ENCODE measurements at regions not wholly inside any gene's neighbourhood (a gene's known extent, or its start where the extent isn't known, plus 50 kb on each side); places are given as distances from the start of the nearest gene placed in this dataset.

DNA sequence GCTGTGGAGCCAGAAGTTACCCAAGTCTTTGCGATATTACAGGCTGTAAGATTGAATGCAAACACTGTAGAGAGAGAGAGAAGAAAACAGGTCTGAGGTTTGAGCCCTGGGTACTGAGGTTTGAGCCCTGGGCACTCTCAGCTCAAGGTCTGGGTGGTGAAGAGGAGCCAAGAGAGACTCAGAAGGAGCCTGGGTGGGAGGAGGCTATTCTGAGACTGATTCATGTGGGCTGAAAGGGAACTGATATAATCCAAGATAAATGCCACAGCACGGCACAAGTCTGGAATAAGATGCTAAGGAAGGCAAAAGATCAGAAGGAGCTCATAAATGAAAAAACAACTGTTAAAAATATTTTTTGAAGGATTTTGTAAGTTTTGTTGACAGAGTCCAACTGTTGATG is 407.6 kb upstream of the HS6ST1 start:
- no peak for DNase-seq (ENCODE audit: low spot score)

DNA sequence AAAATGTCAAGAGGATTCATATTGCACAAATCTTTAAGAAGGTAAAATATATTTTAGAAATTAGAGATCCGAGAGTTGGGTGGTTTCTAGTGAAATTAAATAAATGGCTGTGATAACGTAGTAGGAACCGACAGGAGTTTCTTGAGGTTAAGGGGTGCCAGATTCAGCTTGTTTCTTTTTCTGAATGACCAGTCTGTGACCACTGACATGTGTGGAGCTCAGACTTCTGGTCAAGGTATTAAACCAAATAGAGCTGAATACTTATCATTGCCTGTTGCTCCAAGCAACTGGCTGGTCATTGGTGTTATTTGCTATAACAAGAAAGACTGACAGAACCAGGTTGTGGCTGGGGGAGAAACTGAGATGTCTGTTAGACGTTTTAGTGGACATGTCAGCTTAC is 408.2 kb upstream of the HS6ST1 start:
- no peak for DNase-seq (ENCODE audit: low spot score)

DNA sequence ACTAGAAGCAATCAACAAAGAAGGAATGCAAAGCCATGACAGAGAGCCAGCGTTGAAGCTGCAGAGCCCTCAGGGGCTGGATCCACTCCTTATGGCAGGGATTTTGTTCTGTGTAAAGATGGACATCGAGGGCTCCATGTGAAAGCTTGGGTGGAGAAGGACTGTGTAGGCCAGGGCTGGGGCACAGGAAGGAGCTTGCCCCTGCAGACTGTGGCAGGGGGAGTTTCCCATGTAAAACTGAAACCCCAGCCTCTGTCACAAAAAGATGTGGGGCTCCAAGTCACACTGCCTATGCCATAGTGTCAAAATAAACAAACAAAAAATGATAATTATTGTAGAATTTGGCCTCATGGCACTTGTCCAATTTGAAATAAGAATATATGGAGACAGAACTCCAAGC is 408.7 kb upstream of the HS6ST1 start:
- no peak for DNase-seq (ENCODE audit: low spot score)

DNA sequence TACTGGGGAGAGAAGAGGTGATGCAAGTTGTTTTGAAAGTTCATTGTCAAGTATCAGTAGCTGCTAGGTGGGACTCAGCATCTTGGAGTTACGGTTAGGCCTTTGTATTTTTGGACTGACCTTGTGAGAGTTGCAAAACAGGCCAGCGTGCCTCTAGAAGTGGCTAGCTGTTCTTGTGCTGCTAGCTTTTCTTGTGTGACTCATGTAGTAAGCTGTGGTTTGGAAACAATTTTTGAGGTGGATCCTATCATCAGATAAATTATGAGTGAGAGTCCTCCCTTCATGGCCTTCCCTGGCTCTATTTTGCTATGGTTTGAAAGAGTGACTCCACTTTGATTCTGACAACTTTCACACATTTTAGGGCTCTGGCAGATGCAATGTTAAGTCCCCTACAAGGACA is 409.2 kb upstream of the HS6ST1 start:
- DNase-seq (ENCODE audit: low spot score): no peak

DNA sequence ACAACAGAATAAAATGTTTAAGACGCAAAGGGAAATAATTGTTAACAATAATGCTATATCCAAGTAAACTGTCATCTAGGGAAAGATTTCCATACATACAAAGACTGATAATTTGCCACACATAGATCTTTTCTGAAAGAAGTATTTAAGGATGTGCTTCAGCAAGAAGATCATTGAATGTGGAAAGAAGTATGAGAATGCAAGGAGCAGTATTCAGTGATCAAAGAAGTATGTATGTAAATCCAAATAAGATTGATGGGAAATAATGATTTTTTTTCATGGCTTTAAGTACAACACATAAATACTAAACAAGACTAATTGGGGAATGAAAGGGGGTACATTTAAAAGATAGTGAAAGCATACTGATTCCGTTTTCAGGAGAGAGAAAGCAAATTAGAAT is 410.4 kb upstream of the HS6ST1 start:
- no peak for DNase-seq (ENCODE audit: low spot score)

DNA sequence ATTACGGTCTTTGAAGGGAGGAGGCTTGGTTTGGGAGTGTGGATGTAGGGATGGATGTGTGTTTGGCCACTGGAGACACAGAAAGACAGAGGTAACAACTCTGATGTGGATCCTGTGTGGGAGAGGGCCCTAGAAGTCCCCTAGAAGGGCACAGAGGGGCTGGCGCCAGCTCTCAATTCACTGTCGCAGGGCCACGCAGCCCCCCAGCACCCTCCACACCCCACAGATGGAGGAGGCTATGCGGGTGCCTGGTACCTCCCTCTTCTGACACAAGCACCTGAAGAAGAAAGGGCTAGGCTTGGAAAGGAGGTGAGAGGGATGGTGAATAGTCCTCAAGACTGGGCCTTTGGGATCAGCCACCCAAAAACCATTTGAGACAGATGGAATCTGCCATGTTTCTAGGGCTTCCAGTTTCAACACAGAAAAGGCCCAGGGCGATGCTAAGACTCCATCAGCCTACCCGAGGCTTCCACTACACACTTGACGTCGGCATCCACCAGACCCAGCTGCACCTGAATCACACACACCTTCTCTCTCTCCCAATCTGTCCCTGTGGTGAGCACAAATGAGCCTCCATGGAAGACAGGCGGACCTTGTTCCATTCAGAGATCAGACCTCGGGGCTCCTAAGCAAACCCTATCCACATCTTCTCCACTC is 413.5 kb upstream of the HS6ST1 start:
- no peak for DNase-seq (ENCODE audit: low spot score)

DNA sequence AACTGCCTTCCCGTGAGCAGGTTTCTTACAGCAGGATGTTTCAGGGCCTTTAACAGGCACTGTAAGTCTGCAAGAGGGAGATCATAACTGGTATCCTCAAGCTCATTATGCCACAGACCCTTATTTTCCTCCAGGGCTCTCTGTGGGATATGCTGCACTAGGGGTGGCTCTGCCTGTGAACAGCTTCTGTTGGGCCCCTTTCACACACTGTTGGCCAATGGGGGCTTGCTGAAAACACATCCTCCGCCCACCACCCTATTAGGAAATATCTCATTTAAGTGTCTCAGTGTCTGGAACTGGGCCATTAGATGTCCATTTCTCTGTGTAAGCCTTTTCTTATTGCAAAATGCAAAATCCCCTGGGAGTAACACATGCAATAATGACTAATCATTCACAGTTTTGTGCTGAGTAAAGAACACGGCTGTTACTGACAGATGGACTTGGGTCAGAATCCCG is 414.3 kb upstream of the HS6ST1 start:
- no peak for DNase-seq (ENCODE audit: low spot score)

DNA sequence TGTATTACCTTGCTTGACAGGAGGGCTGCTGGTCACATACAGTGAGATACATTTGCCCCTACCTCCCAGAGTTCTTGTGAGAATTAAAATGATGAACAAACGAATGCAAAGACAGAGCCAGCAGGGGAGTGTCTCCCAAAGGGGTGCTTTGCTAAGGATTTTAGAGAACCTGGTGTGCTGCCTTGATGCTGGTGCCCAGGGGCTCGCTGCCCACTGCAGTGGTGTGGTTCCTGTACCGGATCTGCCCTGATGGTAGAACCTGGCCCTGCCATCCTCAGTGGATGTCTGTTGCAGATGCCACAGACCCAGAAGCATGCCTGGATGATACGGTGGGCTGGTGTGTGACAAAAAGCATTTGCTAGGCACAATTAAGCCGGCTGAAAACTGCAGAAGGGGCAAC is 414.8 kb upstream of the HS6ST1 start:
- DNase-seq (ENCODE audit: low spot score): no peak

DNA sequence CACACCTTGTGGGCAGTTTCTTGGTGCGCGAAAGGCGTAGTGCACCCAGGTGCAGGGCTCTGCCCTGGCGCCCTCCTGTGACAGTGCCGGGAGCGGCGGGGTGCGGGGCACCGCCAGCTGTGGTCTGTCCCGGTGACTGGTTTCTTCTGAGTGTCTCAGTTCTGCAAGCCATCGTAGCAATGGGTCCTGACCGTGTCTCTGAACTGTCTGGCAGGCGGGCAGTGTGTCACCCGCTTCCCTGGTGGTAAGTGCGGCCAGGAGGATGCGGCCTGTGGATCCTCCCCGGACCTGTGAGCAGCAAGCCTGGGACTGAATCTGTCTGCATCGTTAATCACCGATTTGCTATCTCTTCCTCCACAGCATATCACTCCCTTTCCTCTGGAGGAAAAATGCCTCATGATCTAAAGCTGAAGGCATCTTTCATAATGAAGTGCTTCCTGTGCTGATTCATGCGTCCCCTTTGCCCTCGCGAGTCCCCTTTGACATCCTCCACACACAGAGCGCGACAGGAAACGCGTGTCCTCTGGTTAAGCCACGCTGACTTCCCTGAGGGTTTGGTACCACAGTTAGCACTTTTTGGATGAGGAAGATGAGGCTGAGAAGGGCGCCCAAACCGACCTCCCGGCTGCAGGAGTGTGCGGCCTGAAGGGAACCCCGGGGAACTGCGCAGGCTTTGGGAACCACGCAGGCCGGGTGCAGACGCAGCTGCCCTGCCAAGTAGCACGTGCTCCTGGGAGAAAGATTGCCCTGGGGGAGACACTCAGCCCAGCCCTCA is 416.0 kb upstream of the HS6ST1 start:
- no peak for DNase-seq (ENCODE audit: low spot score)

DNA sequence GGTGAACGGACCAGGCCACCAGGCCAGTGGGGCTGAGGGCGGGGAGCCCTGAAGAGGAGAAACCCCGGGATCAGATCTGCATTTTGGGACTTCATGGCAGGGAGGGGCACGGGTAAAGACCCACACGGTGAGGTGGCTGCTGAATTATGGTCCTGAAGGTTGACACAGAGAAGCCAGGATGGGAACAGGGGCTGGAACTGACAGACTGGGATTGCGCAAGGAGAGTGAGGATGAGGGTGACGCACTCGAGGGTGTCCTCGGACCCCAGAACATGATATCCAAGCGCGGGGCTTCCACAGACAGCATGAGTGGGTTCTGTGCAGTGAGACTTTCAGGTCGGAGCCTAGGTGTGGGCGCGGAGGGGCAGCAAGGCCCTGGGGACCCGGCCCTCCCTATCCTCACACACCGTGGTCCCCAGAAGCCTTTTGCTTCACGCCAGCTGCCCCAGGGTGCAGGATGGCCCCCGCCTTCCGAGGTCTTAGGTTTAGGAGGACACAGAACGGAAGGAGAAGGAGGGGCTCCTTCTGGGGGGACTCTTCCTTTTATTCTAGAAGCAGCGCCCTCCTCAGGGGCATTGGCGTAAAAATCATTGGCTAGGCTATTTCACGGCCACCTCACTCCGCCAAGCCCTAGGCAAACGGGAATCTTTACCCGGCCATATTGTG is 416.8 kb upstream of the HS6ST1 start:
- no peak for DNase-seq (ENCODE audit: low spot score)

DNA sequence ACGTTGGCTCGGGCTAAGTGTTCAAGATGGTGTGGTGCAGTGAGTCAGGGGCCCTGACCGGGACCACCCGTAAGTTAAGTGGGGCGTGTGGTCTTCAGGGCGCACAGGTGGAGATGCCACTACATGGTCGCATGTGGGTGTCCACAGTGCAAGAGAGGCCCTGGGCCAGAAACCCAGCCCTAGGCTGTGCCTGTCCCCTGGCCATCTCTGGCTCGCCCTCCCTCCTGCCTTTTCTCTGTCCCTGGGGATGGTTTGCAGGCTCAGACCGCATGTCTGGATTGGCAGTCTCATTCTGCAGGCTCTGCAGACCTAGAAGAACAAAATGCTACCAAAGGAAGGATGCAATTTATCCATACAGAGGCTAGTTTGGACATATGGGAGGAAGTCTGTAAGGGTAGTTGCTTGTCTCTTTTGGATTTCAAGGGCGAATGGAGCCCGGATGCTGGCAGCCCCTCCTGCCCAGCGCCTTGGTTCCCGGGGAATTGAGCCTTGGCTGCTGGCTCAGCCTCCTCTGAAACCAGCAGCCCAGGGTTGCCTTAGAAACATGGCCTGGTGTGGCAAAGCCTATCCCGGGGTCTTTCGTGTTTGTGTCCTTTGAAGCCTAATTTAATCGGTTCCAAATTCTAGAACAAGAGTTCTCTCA is 417.5 kb upstream of the HS6ST1 start:
- DNase-seq (ENCODE audit: low spot score): no peak

DNA sequence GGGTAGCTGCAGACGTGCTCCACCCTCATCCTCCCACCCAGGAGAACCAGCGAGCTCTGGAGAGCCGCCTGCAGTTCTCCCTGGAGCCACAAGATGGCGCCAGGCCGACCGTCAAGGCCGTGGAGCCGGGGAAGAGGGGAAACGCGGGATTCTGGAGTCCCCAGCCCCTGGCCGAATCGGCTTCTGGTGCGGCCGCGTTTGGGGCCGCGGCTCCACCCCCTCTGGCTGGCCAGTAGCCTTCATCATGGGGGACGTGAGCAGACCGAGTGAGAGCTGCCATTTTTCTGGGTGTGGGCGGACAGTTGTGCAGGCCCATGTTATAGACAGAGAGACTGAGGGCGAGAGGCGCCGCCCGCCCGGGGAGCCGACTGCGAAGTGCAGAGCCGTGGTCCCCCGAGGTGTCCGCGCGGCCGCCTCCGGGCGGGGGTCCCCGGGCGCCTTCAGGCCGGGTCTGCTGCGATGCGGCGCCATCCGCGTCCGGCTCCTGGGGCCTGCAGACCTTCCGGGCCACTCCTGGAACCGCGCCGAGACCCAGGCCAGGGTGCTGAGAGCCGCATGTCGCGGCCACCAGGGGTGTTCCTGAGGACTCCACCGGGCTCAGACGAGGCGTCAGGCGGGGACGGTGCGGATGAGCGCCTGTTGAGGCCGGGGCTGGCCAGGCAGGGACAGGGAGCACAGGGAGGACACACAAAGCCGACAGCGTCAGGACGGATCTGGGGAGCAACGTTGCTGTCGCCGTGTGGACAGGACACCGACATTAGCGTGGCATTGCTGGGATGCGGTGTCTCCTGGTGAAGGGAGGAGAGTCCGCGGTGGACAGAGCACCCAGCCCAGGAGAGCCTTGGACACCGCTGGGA is 418.2 kb upstream of the HS6ST1 start:
- peak; percentile 57 for DNase-seq (ENCODE audit: low spot score)

DNA sequence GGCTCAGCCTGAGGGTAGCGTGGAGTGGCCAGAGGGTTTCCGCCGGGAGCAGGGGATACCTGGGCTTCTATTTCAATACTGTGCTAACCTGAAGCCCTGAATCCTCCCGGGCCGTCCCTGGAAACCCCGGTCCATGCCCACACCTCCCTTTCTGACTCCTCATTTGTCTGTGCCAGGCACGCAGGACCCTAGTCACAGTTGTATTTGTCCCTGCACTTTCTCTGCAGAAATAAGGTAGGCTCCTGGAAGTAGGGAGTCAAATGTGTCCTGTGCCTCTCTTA is 418.8 kb upstream of the HS6ST1 start:
- DNase-seq (ENCODE audit: low spot score): no peak

DNA sequence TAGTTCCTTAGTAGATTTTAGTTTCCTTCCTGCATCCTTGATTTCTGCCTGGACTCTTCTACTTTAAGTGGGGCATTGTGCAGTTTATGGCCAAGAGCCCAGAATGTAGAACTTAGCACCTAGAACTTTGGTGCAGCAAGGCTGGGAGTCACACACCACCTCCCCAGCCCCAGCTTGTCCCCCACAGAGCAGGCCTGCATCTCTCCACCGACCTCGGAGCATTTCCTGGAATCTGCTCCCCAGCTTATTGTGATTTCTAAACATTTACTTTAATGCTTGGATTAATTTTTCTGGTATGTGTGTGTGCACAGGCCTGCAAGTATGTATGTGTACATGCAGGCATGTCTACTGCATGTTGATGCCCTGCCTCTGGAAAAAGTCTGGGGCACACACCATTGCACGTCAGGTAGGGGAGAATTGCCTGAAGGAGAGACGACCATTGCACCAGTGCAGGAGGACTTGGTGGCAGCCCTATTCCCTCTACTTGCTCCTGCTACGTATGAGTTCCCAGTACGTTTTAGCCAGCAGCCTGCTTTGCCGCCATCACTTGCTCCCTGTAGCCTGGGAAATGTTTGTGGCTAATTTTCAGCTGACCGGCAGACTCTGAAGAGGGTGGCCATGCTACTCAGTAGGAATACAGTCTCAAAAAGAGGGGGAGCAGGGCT is 419.9 kb upstream of the HS6ST1 start:
- DNase-seq (ENCODE audit: low spot score): no peak

DNA sequence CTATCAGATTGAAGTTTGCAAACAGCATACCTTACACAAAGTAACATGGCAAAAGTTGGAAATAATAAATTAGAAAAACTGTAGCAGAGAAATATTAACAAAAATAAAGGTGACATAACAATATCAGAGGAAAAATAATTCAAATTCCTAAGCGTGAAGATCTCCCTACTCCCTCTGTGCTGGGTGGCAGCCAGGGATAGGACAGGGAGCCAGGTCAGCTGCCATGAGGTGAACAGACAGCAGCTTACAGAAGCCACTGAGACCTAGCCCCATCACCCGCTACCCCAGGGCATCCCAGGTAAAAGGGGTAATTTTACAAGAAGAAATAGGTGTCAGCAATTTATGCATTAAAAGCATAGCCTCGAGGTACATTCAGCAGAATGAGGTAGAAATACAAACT is 423.8 kb upstream of the HS6ST1 start:
- no peak for DNase-seq (ENCODE audit: low spot score)

DNA sequence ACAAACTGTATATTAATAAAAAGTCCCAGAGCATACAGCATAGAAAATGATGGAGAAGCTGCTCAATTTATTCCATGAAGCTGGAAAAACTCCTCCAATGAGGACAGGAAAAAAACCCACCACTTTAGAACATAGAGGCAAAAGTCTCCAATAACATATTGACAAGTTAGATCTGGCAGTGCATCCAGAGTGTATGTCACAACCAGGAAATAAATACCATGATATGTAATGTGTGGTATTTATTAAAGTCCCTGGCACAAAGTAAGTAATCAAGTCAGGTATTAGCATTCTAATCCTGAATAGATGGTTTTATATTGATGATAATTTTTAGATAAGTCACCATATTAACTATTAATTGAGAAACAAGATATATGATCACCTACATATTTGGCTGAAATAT is 427.3 kb upstream of the HS6ST1 start:
- no peak for DNase-seq (ENCODE audit: low spot score)

DNA sequence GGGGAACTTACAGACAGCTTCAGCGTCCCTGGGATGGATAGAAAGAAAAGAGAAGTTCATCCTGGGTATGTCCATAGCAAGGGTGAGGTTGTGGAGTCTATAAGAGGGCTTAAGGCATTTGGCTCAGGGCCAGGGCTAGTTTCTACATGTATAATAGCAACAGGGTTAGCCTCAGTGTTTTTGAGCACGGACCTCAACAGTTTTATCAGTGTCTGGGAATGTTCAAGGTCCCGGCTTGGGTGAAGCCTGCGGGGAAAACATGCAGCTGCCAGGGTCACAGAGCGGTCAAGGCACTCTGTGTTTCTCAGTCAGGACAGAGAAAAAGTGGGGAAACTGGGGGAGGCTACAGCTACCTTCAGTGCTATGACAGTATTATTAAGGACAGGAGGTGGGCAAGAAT is 427.7 kb upstream of the HS6ST1 start:
- no peak for DNase-seq (ENCODE audit: low spot score)

DNA sequence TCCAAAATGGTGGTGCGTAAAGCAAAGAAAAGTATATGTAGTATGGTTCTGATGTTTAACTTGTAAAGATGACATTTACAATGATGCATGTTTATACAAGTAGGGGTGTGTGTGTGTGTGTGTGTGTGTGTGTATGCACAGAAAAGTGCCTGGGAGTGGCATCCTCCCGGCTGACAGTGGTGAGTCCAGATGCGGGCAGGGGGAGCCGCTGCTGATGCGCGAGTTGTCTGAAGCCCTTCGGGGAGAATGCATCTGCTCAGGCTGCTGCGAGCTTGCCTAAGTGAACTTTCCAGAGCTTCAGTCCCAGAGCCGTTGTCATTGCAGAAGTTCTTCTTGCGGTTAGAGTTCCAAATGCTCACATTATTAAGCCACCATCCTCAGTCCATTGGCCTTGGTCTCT is 429.7 kb upstream of the HS6ST1 start:
- no peak for DNase-seq (ENCODE audit: low spot score)

DNA sequence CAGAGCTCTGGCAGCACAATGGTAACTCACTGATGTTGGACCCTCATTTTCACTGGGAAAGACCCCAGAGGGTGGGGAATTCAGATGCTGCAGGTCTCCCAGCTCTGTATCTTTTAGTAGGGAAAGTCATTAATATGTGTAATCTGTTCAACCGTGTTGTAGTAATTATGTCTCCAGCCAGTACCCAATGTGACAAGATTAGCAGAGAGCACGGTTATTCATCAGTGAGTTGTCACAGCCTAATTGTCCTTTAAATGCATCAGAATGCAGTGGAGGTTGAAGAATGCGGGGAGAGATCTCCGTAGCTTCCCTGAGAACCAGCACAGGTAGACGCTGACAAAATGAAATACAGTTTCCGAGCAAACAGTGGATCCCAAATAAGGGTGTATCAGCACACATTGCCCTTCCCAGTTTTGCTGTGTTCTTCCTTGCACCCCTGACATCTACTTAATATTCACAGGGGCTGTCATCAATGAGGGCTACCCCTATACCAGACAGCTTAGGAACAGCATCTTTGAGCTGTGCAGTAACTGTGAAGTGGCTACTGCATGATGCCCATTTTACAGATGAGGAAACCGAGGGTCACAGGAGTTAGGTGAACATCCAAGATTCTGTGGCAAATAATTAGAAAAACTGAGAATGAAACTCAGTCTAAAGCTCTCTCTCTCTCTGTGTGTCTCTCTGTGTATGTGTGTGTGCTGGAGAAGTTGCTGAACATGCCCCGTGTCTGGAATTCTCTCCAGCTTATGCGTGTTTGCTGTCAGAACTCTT is 430.4 kb upstream of the HS6ST1 start:
- no peak for DNase-seq (ENCODE audit: low spot score)

DNA sequence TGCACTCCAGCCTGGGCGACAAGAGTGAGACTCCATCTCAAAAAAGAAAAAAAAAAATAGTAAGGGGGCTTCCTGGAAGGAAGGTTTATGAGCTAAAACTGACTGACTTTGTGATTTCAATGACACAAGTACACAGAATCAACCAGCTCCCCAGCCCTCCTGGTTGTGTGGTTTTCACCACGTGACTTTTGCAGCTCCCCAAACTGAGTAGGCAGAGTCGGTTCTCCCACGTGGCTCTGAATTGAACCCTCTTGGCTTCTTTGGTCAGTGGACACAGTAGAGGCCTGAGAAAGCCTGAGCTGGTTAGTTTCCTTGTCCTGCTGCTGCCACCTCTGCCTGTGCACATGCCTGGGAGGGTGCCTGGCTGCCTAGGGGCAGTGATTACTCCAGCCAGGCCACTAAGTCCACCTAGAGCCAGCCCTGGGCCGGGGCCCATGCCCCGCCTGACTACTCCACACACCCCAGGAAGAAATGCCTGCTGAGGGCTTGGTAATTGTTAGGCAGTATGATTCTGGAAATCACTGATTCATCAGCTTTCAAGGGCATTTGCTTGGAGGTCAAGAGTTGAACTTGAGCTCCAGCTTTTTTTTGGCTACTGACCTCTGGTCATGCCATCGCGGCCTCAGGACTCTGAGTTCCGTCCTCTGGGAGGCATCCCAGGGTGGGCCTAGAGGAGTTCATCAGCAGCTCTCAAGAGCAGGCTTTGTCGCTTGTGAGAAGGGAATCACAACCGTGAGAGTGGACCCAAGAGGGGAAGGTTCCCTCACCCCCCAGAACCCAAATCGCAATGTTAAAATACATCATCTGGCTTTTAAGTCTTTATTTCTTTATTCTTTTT is 431.9 kb upstream of the HS6ST1 start:
- DNase-seq (ENCODE audit: low spot score): no peak
